B cell (primary cell): ENCODE measurements at regions not wholly inside any gene's neighbourhood (a gene's known extent, or its start where the extent isn't known, plus 50 kb on each side); places are given as distances from the start of the nearest gene placed in this dataset.

ENCODE experiments used
- CTCF ChIP-seq: fragments of 200-600 bp; IDR thresholded peaks from one replicate; pipeline ENCODE4 v1.8.0; 2022; ENCODE audit warnings: antibody characterized with exemption, mild to moderate bottlenecking
- EZH2 ChIP-seq: IDR thresholded peaks from 2 replicates; pipeline ENCODE4 v1.6.1; 2012; ENCODE audit warnings: borderline replicate concordance, low read depth, mild to moderate bottlenecking, moderate library complexity, low read length; ENCODE audit not compliant: insufficient read depth, poor library complexity, severe bottlenecking

DNA sequence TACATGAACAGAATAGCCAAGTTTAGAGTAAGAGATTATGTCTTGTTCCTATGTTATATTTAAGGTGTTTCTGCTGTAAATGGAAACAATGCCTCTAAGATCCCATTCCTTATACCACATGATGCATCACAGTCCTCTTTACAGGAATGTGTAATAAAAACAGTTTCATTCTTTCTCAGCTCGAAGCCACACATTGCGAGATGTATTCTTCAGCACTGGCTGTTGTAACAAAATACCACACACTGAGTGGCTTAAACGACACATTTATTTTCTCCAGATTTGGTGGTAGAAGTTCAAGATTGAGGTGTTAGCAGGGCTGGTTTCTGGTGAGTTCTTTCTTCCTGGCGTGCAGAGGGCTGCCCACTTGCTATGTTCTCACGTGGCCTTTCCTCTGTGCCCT, 246.2 kb downstream of the SOCS6 start:
- TF ChIP-seq CTCF (no peak), EZH2 (no peak)
